ENCODE measurements at regions not wholly inside any gene's neighbourhood (a gene's known extent, or its start where the extent isn't known, plus 50 kb on each side); places are given as distances from the start of the nearest gene placed in this dataset.
"Not testable (repeated sequence)": the region's sequence is repeated elsewhere in the genome, so short reads cannot be mapped to it uniquely, and the experiment has no call there.

- TF ChIP-seq POLR2A (IDR thresholded peaks at IDR 0.05; ENCODE audit: low read depth, low read length); POLR2AphosphoS5 (IDR thresholded peaks at IDR 0.05; ENCODE audit: low read depth, low read length); TAF1 (IDR thresholded peaks at IDR 0.05; ENCODE audit: borderline replicate concordance, low read depth, low read length): not testable (repeated sequence)
These were observed 706.1 kb downstream of the KCNJ18 start for GRCh38 chr17:22398446-22398845.
